Testis (tissue), 2 donors: ENCODE measurements at regions not wholly inside any gene's neighbourhood (a gene's known extent, or its start where the extent isn't known, plus 50 kb on each side); places are given as distances from the start of the nearest gene placed in this dataset.
"Not testable (repeated sequence)": the region's sequence is repeated elsewhere in the genome, so short reads cannot be mapped to it uniquely, and the experiment has no call there.

Experiments
- DNase-seq: peaks from one replicate; pipeline ENCODE4 v3.0.0-alpha.2; 2019
- H3K27ac ChIP-seq, 2 donors: fragments of 200-600 bp; sonication (generic); one replicate each; pipeline ENCODE4 v1.5.1; 2019
- H3K27me3 ChIP-seq: fragments of 200-600 bp; sonication (generic); one replicate; pipeline ENCODE4 v1.5.1; 2019
- H3K36me3 ChIP-seq: fragments of 200-600 bp; sonication (generic); one replicate; pipeline ENCODE4 v1.5.1; 2017; ENCODE audit warnings: low read depth; ENCODE audit errors: missing control alignments
- H3K4me1 ChIP-seq: fragments of 200-600 bp; sonication (generic); one replicate; pipeline ENCODE4 v1.5.1; 2019
- H3K4me3 ChIP-seq, 2 donors: fragments of 200-600 bp; sonication (generic); one replicate each; pipeline ENCODE4 v1.5.1; 2017 to 2019
- H3K9me3 ChIP-seq: fragments of 200-600 bp; sonication (generic); one replicate; pipeline ENCODE4 v1.5.1; 2017
- POLR2A ChIP-seq: fragments of 450-650 bp; IDR thresholded peaks from one replicate; pipeline ENCODE4 v1.6.1; 2017; ENCODE audit warnings: antibody characterized with exemption, mild to moderate bottlenecking, moderate library complexity
- WGBS, 2 donors: methylation state at CpG; one replicate each; pipeline ENCODE4 v1.1.5; 2018; 5-methylcytosine and 5-hydroxymethylcytosine counted together
- intact Hi-C: fragments of 100-400 bp; cut with DNase I; formaldehyde crosslinking; loops from one replicate; pipeline ENCODE4 v1.15.1; 2023; ENCODE audit warnings: low total_unique reads
- TF ChIP-seq, protein P1 (sequence below), 3 experiments: fragments of 450-650 bp in 2 of 3; fragments of 200-600 bp in 1 of 3; sonication (generic) in 1 of 3; IDR thresholded peaks; one replicate each; pipeline ENCODE4 v1.5.1; 2016 to 2019; ENCODE audit warnings: antibody characterized with exemption in 3 of 3, mild to moderate bottlenecking in 2 of 3, moderate library complexity in 1 of 3

DNA sequence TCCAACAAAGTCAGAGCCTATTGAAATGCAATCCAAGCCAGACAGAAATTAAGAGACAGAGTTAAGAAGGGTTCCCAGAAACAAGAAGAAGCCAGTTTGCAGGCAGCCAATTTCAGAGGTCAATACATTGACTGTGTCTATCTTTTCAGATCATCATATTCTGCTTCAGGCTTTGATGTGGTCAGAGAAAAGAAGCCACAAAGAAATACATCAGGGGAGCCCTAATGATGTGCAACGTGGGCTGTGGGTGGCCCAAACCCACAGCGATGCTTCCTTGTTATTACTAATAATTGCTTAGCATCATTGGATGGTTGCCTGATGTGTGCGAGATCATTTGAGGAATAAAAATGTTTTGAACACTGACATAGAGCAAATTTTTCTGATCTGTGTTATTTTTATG lies 99.0 kb upstream of the DUSP21 start:
- intact Hi-C loops: no loop called here
- Histone ChIP-seq H3K36me3 (no peaks in the 10 kb centered on the region), H3K27ac (no peak overlapping the region), H3K27me3 (no peaks in the 10 kb centered on the region), H3K9me3 (no peaks in the 10 kb centered on the region), H3K4me3 (no peak overlapping the region), H3K4me1 (no peaks in the 10 kb centered on the region)
- no peak for DNase-seq
- TF ChIP-seq POLR2A: no peak
- TF ChIP-seq, protein P1, sequence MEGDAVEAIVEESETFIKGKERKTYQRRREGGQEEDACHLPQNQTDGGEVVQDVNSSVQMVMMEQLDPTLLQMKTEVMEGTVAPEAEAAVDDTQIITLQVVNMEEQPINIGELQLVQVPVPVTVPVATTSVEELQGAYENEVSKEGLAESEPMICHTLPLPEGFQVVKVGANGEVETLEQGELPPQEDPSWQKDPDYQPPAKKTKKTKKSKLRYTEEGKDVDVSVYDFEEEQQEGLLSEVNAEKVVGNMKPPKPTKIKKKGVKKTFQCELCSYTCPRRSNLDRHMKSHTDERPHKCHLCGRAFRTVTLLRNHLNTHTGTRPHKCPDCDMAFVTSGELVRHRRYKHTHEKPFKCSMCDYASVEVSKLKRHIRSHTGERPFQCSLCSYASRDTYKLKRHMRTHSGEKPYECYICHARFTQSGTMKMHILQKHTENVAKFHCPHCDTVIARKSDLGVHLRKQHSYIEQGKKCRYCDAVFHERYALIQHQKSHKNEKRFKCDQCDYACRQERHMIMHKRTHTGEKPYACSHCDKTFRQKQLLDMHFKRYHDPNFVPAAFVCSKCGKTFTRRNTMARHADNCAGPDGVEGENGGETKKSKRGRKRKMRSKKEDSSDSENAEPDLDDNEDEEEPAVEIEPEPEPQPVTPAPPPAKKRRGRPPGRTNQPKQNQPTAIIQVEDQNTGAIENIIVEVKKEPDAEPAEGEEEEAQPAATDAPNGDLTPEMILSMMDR (IDR thresholded peaks at IDR 0.05): no peak
- WGBS, 2 donors: 55 to 66% methylated on average over 3 of the region's 3 CpGs

DNA sequence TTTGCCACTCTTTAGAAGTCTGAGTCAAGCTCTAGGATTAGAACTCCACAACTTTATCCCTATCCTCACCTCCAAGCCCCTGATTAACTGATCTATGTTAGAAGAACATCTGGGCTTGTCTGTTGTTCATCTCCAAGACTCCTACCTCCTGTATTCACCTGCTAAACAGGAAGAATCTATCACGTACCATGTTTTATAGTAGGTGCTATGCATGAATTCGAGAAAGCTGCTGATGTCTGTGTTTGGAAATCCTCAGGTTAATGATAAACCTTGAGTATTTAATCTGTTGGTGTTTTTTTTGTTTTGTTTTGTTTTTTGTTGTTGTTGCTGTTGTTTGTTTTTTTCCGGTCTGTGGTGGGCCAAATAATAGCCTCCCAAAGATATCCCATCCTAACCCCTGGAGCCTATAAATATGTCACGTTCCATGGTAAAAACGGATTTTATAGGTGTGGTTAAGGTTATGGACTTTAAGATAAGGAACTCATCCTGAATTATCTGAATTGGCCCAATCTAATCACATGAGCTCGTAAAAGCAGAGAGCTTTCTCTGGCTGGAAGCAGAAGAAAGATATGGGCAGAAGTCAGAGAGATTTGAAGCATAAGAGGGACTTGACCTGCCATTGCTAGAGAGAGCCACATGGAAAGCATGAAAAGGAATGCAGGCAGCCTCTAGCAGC lies 101.2 kb upstream of the DUSP21 start:
- TF ChIP-seq, protein P1 (IDR thresholded peaks at IDR 0.05): no peak
- no peak for TF ChIP-seq POLR2A
- Histone ChIP-seq H3K27me3 (no peaks in the 10 kb centered on the region), H3K4me1 (no peaks in the 10 kb centered on the region), H3K36me3 (no peaks in the 10 kb centered on the region), H3K4me3 (no peak overlapping the region), H3K27ac (no peak overlapping the region), H3K9me3 (no peaks in the 10 kb centered on the region)
- intact Hi-C loops: no loop called here
- no peak for DNase-seq
- WGBS, 2 donors: 66 to 70% methylated on average over 6 of the region's 6 CpGs

DNA sequence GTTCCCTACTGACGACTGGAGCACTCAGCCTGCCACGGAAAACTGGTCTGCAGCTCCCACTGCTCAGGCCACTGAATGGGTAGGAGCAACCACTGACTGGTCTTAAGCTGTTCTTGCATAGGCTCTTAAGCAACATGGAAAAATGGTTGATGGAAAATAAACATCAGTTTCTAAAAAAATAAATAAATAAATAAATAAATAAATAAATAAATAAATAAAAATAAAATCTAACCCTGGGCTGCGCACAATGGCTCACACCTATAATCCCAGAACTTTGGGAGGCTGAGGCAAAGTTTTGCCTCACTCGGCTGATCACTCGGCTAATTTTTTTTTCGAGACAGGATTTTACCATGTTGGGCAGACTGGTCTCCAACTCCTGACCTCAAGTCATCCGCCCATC lies 102.0 kb upstream of the DUSP21 start:
- H3K4me1 ChIP-seq, H3K36me3 ChIP-seq, H3K27me3 ChIP-seq, H3K27ac ChIP-seq, H3K9me3 ChIP-seq, H3K4me3 ChIP-seq, DNase-seq, intact Hi-C loops: not testable (repeated sequence)
- WGBS, 2 donors: 82 to 88% methylated on average over 7 of the region's 7 CpGs

DNA sequence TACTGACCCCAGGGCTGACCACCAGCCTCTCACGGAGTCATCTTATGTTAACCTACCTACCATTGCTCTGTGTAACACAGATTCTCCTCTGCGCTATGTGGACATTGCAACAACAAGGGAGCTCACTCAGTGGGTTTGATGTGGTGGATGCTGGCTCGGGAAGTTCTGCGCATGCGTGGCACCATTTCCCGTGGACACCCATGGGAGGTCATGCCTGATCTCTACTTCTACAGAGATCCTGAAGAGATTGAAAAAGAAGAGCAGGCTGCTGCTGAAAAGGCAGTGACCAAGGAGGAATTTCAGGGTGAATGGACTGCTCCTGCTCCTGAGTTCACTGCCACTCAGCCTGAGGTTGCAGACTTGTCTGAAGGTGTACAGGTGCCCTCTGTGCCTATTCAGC lies 102.4 kb upstream of the DUSP21 start:
- H3K27ac ChIP-seq, H3K9me3 ChIP-seq, H3K36me3 ChIP-seq, H3K27me3 ChIP-seq, H3K4me3 ChIP-seq, intact Hi-C loops, H3K4me1 ChIP-seq, DNase-seq: not testable (repeated sequence)
- 63% methylated on average over 4 of the region's 6 CpGs; no CpG with 5 or more reads in 1 of the 2 donors for WGBS, 2 donors

DNA sequence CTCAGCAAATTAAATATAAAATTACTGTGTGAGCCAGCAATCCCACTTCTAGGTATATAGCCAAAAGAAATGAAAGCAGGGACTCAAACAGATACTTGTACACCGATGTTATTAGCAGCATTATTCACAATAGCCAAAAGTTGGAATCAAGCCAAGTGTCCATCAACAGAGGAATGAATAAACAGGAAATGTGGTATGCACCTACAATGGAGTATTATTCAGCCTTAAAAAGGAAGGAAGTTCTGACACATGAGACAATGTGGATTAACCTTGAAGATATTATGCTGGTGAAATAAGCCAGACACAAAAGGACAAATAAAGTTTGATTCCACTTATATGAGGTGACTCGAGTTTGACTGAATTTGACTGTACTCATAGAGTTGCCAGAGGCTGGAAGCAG lies 108.3 kb upstream of the DUSP21 start:
- Histone ChIP-seq H3K9me3 (no peaks in the 10 kb centered on the region), H3K27ac (no peak overlapping the region), H3K27me3 (no peaks in the 10 kb centered on the region), H3K36me3 (no peaks in the 10 kb centered on the region), H3K4me3 (no peak overlapping the region), H3K4me1 (no peaks in the 10 kb centered on the region)
- TF ChIP-seq, protein P1 (IDR thresholded peaks at IDR 0.05): no peak
- no peak for TF ChIP-seq POLR2A
- whole genome bisulfite sequencing, 2 donors: 72 to 86% methylated on average over 2 of the region's 2 CpGs
- DNase-seq: no peak
- intact Hi-C loops: no loop called here

DNA sequence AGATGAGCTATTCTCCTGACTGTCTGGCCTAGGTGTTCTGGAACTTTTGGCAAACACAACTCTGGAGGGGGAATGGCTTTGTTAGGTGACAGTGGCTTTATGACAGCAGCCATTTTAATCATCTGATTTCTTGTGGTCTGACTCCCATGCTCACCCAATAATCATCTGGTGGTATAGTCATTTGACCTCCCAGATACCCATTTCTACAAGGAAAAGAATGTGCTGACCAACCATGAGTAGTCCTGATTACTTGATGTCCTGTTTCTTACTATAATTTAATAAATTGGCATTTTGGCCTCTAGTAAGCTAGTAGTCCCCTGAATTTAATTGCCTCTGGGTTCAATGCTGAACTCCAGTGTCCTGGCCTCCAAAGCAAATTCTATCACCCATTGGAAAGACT lies 109.9 kb upstream of the DUSP21 start:
- intact Hi-C loops: no loop called here
- H3K27ac ChIP-seq: no peak overlapping the region

More for the DNA sequence above, 109.9 kb upstream of the DUSP21 start:
- Histone ChIP-seq H3K27me3 (no peaks in the 10 kb centered on the region), H3K36me3 (no peaks in the 10 kb centered on the region), H3K9me3 (no peaks in the 10 kb centered on the region), H3K4me1 (no peaks in the 10 kb centered on the region), H3K4me3 (no peak overlapping the region)
- TF ChIP-seq, protein P1 (IDR thresholded peaks at IDR 0.05): no peak
- TF ChIP-seq POLR2A: no peak
- DNase-seq: no peak
